OCI-LY1 (cell line): ENCODE measurements at regions not wholly inside any gene's neighbourhood (a gene's known extent, or its start where the extent isn't known, plus 50 kb on each side); places are given as distances from the start of the nearest gene placed in this dataset.

Experiments
- EZH2 ChIP-seq: fragments of 200-600 bp; sonication (generic), shearing (Covaris generic); IDR thresholded peaks from 2 replicates; pipeline ENCODE4 v1.8.0; 2017; ENCODE audit warnings: borderline replicate concordance, mixed run types, mild to moderate bottlenecking, antibody characterized with exemption, low read length, moderate library complexity, mixed read lengths
- TF ChIP-seq, protein P1 (sequence below): fragments of 200-600 bp; sonication (generic), shearing (Covaris generic); IDR thresholded peaks from 2 replicates; pipeline ENCODE4 v1.5.1; 2017; ENCODE audit warnings: mild to moderate bottlenecking, antibody characterized with exemption, low read length, moderate library complexity, mixed read lengths

DNA sequence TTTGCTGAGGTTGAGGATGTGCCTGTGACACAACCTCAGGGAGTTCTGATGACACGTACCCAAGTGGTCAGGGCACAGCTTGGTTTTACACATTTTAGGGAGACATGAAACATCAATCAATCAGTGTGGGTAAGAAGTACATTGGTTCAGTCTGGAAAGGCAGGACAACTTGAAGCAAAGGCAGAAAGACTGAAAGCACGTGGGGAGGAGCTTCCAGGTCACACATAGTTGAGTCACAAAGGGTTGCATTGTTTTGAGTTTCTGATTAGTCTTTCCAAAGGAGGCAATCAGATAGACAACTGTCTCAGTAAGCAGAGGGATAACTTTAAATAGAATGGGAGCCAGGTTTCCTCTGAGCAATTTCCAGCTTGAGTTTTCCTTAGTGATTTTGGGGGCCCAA is 1910.0 kb upstream of the AGA start:
- TF ChIP-seq, protein P1, sequence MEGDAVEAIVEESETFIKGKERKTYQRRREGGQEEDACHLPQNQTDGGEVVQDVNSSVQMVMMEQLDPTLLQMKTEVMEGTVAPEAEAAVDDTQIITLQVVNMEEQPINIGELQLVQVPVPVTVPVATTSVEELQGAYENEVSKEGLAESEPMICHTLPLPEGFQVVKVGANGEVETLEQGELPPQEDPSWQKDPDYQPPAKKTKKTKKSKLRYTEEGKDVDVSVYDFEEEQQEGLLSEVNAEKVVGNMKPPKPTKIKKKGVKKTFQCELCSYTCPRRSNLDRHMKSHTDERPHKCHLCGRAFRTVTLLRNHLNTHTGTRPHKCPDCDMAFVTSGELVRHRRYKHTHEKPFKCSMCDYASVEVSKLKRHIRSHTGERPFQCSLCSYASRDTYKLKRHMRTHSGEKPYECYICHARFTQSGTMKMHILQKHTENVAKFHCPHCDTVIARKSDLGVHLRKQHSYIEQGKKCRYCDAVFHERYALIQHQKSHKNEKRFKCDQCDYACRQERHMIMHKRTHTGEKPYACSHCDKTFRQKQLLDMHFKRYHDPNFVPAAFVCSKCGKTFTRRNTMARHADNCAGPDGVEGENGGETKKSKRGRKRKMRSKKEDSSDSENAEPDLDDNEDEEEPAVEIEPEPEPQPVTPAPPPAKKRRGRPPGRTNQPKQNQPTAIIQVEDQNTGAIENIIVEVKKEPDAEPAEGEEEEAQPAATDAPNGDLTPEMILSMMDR = no peak
- TF ChIP-seq EZH2 = no peak
